Thymus (tissue), 11 donors: ENCODE measurements at regions not wholly inside any gene's neighbourhood (a gene's known extent, or its start where the extent isn't known, plus 50 kb on each side); places are given as distances from the start of the nearest gene placed in this dataset.

ENCODE experiments used
- DNase-seq, 9 donors: peaks; one replicate each; pipeline ENCODE4 v3.0.0-alpha.2; 2013; ENCODE audit warnings: low spot score in 9 of 9, low read depth in 6 of 9, missing footprints in 1 of 9
- H3K27ac ChIP-seq, 2 donors: one replicate each; pipeline ENCODE4 v1.5.1; 2013; ENCODE audit warnings: control low read depth in 1 of 2, low read depth in 1 of 2, low read length in 1 of 2, mild to moderate bottlenecking in 1 of 2, moderate library complexity in 1 of 2
- H3K27me3 ChIP-seq, 2 donors: one replicate each; pipeline ENCODE4 v1.5.1; 2013; ENCODE audit warnings: low read length in 1 of 2; ENCODE audit not compliant: control insufficient read depth in 2 of 2, insufficient read depth in 1 of 2
- H3K36me3 ChIP-seq, 2 donors: one replicate each; pipeline ENCODE4 v1.5.1; 2013; ENCODE audit warnings: low read length in 1 of 2, mild to moderate bottlenecking in 1 of 2, moderate library complexity in 1 of 2; ENCODE audit not compliant: control insufficient read depth in 2 of 2, insufficient read depth in 2 of 2
- H3K4me1 ChIP-seq, 2 donors: one replicate each; pipeline ENCODE4 v1.5.1; 2013; ENCODE audit warnings: low read length in 2 of 2; ENCODE audit not compliant: control insufficient read depth in 2 of 2, insufficient read depth in 2 of 2
- H3K4me3 ChIP-seq, 2 donors: one replicate each; pipeline ENCODE4 v1.5.1; 2013; ENCODE audit warnings: low read length in 2 of 2, control low read depth in 1 of 2, mild to moderate bottlenecking in 1 of 2
- H3K9me3 ChIP-seq, 2 donors: one replicate each; pipeline ENCODE4 v1.5.1; 2013; ENCODE audit warnings: low read length in 1 of 2, mild to moderate bottlenecking in 1 of 2; ENCODE audit not compliant: control insufficient read depth in 2 of 2, insufficient read depth in 1 of 2
- WGBS: extraction: QIAGEN DNeasy Blood & Tissue Kit; methylation state at CpG from one replicate; pipeline ENCODE4 v1.1.7; 2013; 5-methylcytosine and 5-hydroxymethylcytosine counted together
- donor health status: healthy.

DNA sequence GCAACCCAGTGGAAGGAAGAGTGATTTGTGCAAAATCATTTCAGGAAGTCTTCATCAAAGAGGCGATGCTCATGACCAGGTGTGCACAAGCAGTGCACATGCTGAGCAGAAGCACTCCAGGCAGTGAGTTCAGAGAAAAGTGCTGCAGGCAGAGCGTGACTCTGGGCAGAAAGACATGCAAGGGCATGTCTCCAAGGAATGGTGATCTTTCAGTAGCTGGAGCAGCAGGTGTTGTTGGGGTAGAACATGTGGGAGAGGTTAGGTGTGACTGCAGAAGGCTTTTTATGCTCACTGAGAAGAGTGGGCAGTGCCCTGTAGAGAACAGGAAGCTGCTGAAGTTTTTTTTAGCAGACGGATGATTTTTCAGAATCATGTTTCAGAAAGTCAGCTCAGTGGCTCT, 545.4 kb upstream of the TLE4 start:
- 8% methylated on average over 3 of the region's 3 CpGs for WGBS
- H3K4me3 ChIP-seq = no peak overlapping the region

DNA sequence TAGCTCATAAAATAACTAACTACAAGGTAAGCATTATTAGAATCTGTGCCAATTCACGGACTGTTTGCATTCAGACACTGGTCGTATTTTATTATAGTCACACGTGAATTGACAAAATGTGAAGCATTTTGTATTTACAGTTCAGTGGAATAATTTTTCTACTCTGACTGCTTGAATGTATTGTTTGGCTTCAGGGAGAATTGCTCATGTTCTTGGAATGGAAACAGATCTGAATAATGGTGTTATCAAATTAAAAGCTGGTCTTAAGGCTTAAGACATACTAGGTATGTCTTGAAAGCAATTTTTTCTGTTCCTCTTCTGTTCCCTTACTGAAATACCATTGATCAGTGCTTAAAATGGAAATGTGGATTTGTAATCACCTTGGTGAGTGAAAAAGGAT, 543.7 kb upstream of the TLE4 start:
- H3K36me3 ChIP-seq = no peaks in the 10 kb centered on the region
- H3K27me3 ChIP-seq = no peaks in the 10 kb centered on the region
- DNase-seq = no peak
- WGBS = 91% methylated on average over 3 of the region's 3 CpGs
- no peak overlapping the region for H3K27ac ChIP-seq
- no peaks in the 10 kb centered on the region for H3K9me3 ChIP-seq
- no peak overlapping the region for H3K4me3 ChIP-seq
- H3K4me1 ChIP-seq = no peaks in the 10 kb centered on the region

More for the DNA sequence above, 545.4 kb upstream of the TLE4 start:
- H3K27me3 ChIP-seq = no peaks in the 10 kb centered on the region
- no peak overlapping the region for H3K27ac ChIP-seq
- H3K4me1 ChIP-seq = no peaks in the 10 kb centered on the region
- peak in 1 of 9 donors; percentile 19 for DNase-seq
- no peaks in the 10 kb centered on the region for H3K36me3 ChIP-seq
- no peaks in the 10 kb centered on the region for H3K9me3 ChIP-seq

DNA sequence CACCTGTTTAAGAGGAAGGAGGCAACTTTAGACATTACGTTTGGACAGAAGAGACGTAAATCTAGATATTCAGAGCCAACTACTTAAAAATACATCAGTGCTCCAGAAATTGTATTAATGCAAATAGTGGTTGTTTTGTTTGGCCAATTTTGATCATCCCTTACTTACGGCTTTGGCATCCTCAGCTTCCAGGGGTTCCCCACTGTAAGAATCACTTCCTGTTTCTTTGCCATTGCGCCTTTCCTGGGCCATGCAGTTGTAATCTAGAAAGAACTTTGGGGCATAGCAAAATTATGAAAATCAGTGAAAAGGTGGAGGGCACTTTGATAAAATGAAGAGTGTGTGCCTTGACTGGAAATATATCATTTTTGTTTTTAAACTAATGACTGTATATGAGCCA, 537.2 kb upstream of the TLE4 start:
- WGBS = 96% methylated on average over 4 of the region's 4 CpGs
- H3K4me3 ChIP-seq = no peak overlapping the region
- no peaks in the 10 kb centered on the region for H3K36me3 ChIP-seq
- H3K27me3 ChIP-seq = no peaks in the 10 kb centered on the region
- peaks cover 0 to 5% of the 10 kb centered on the region in 2 donors for H3K9me3 ChIP-seq
- no peaks in the 10 kb centered on the region for H3K4me1 ChIP-seq
- H3K27ac ChIP-seq = no peak overlapping the region
- no peak for DNase-seq

DNA sequence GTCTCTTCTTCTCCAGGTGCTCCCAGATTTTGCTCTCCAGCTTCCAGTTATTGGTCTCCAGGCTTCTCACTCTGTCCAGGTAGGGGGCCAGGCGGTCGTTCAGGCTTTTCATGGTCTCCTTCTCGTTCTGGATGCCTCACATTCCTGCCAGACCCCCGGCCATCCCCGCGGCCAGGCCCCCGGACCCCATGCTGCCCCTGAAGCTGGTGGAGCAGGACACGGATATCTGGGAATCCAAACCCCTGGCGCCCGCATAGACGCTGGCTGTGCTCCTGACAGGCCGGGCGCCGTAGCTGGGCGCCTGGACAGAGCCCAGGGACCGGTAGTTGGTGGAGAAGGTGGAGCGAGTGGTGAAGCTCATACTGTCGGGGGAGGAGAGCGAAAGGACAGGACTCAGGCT, 534.4 kb upstream of the TLE4 start:
- DNase-seq = no peak
- Histone ChIP-seq H3K36me3 (no peaks in the 10 kb centered on the region), H3K27me3 (no peaks in the 10 kb centered on the region), H3K9me3 (peaks cover 0 to 5% of the 10 kb centered on the region in 2 donors), H3K4me3 (no peak overlapping the region), H3K4me1 (no peaks in the 10 kb centered on the region), H3K27ac (no peak overlapping the region)
- 90% methylated on average over 19 of the region's 19 CpGs for WGBS

DNA sequence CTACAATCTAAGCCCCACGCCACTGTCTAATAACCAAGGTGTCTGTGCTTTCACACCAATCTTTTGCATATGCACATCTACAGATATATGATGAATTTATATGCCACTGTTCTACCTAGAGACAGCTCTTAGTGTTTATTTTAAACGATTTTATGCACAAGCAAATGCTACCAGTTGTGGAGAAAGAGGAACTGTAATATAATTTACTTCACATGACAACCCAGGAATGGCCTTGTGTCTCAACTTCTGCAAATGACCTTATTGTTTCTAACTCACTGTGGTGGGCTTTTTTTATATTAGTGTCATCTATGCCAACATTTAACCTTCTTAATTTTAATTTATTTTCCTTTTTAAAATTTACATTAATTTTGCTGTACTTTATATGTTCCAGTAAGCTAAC, 531.1 kb upstream of the TLE4 start:
- Histone ChIP-seq H3K9me3 (peaks cover 0 to 5% of the 10 kb centered on the region in 2 donors), H3K27ac (no peak overlapping the region), H3K4me1 (no peaks in the 10 kb centered on the region), H3K36me3 (no peaks in the 10 kb centered on the region), H3K4me3 (no peak overlapping the region), H3K27me3 (no peaks in the 10 kb centered on the region)
- DNase-seq = no peak
- WGBS = 38% methylated on average over 2 of the region's 2 CpGs

DNA sequence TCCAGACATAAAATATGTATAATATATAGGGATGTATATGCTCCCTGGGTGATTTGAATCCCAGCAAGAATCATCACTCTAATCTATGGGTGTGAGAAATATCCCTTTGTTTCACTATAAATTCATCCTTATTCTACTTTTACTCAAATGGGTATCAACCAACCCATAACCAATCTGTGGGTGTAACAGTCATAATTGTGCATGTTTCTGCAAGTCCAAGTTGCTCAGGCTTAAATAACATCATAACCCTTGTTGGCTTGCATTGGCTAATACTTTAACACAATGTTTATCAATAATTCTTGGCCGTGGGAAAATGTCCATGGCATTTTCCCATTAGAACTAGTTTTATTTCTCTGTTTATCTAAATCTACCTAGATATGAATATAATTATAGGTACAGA, 530.5 kb upstream of the TLE4 start:
- DNase-seq = no peak
- Histone ChIP-seq H3K27me3 (no peaks in the 10 kb centered on the region), H3K9me3 (peaks cover 0 to 4% of the 10 kb centered on the region in 2 donors), H3K4me1 (no peaks in the 10 kb centered on the region), H3K27ac (no peak overlapping the region), H3K36me3 (no peaks in the 10 kb centered on the region), H3K4me3 (no peak overlapping the region)
- 87% methylated on average over 1 of the region's 1 CpG for WGBS

DNA sequence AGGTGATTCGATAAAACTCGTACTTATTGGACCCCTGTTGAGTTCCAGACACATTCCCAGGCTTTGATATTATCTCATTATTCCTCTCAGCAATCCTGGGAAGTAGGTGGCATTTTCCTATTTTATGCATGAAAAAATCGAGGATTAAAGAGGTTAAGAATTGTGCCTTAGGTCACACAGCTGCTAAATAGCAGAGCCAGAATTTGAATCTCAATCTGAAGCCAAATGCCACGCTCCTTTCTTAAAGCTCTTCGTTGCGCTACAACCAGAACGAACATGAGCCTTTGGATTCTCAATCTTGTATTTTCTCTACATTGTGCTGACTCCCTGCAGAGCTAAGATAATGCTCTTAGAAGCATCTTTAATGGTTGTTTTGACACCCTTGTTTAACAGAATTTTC, 527.8 kb upstream of the TLE4 start:
- 93% methylated on average over 7 of the region's 7 CpGs for WGBS
- no peak for DNase-seq
- H3K36me3 ChIP-seq = no peaks in the 10 kb centered on the region
- no peak overlapping the region for H3K4me3 ChIP-seq
- H3K9me3 ChIP-seq = no peaks in the 10 kb centered on the region
- no peaks in the 10 kb centered on the region for H3K27me3 ChIP-seq
- H3K27ac ChIP-seq = no peak overlapping the region
- no peaks in the 10 kb centered on the region for H3K4me1 ChIP-seq

DNA sequence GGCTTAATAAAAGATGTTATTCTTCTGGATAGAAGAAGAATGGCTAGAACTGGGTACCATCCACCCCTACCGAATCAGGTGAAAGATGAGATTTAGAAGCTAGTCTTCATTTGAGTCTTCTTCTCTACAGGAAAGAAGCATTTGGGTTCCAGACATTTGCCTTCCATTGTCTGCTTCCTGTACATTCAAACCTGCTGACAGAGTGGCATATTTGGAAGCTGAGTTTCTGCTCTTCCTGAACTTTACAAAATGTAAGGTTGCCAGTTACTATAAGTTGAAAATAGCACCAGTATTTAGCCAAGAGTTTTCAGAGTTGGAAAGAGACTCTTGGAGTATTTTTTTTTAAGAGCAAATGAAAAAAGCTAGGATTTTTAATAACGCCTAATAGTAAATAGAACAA, 525.4 kb upstream of the TLE4 start:
- no peak for DNase-seq
- Histone ChIP-seq H3K4me1 (no peaks in the 10 kb centered on the region), H3K27ac (no peak overlapping the region), H3K4me3 (no peak overlapping the region), H3K9me3 (no peaks in the 10 kb centered on the region), H3K36me3 (no peaks in the 10 kb centered on the region), H3K27me3 (no peaks in the 10 kb centered on the region)
- 98% methylated on average over 2 of the region's 2 CpGs for WGBS

DNA sequence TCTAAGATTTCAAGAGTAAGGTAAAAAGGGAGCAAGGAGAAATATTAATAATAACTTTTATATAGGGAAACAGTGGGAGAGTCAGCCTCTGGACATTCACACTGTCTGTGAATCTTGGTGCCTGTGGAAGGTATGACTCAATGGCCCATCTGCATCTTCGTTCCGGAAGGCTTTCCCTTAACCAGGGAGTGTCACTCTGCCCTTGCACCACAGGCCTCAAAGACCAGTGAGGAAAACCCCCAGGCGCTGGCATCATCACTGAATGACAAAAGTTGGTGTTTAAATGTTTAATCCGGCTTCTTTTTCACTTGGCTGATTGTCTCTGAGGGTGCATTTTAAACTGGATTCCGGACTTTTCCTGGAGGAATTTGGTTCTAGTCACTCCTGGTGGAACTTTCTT, 522.4 kb upstream of the TLE4 start:
- Histone ChIP-seq H3K4me3 (no peak overlapping the region), H3K9me3 (no peaks in the 10 kb centered on the region), H3K4me1 (no peaks in the 10 kb centered on the region), H3K36me3 (no peaks in the 10 kb centered on the region), H3K27me3 (no peaks in the 10 kb centered on the region), H3K27ac (no peak overlapping the region)
- DNase-seq = no peak
- WGBS = 85% methylated on average over 5 of the region's 5 CpGs

DNA sequence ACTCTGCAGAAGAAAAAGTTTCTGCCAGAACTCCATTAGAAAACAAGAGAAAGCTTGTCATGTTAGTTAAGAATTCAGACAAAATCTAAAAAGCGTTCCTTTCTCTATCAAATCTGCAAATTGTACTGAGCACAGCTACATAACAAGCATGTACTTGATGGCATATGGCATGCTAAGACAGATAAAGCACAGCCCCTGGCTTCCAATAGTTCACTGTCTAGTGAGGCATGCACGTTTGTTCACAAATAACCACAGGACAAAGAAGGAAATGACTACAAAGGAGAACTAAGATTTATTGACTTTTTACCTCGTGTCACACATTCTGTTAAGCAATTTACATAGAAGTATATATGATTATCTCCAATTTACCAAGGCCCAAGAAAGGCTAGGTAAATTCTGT, 518.2 kb upstream of the TLE4 start:
- Histone ChIP-seq H3K36me3 (no peaks in the 10 kb centered on the region), H3K27ac (no peak overlapping the region), H3K4me1 (no peaks in the 10 kb centered on the region), H3K9me3 (no peaks in the 10 kb centered on the region), H3K4me3 (no peak overlapping the region), H3K27me3 (no peaks in the 10 kb centered on the region)
- DNase-seq = no peak
- 16% methylated on average over 3 of the region's 3 CpGs for WGBS
